GM23338 (cell line): ENCODE measurements at regions not wholly inside any gene's neighbourhood (a gene's known extent, or its start where the extent isn't known, plus 50 kb on each side); places are given as distances from the start of the nearest gene placed in this dataset.

Experiments used
- ATAC-seq: fragments of 200-7000 bp; cut with Tn5 transposase; 3 replicates; pipeline ENCODE4 v1.9.1; 2020
- DNase-seq: peaks from one replicate; pipeline ENCODE4 v3.0.0-alpha.2; 2015; ENCODE audit warnings: low spot score
- H2AFZ ChIP-seq: fragments of 200-600 bp; sonication (generic); 2 replicates; pipeline ENCODE4 v1.8.0; 2016; ENCODE audit warnings: antibody characterized with exemption, mild to moderate bottlenecking, moderate library complexity
- H3F3A ChIP-seq: fragments of 200-600 bp; sonication (generic); replicated peaks from 2 replicates; pipeline ENCODE4 v1.8.0; 2017; ENCODE audit warnings: antibody characterized with exemption, mixed run types, low read depth
- H3K27ac ChIP-seq: fragments of 200-600 bp; sonication (generic); 2 replicates; pipeline ENCODE4 v1.6.1; 2016; ENCODE audit warnings: low read depth
- H3K27me3 ChIP-seq: fragments of 200-600 bp; sonication (generic); 2 replicates; pipeline ENCODE4 v1.8.0; 2016; ENCODE audit warnings: mild to moderate bottlenecking, mixed run types, moderate library complexity; ENCODE audit not compliant: insufficient read depth
- H3K36me3 ChIP-seq: fragments of 200-600 bp; sonication (generic); 2 replicates; pipeline ENCODE4 v1.8.0; 2016; ENCODE audit warnings: mild to moderate bottlenecking; ENCODE audit not compliant: insufficient read depth
- H3K4me1 ChIP-seq: fragments of 200-600 bp; sonication (generic); 2 replicates; pipeline ENCODE4 v1.8.0; 2016; ENCODE audit warnings: mild to moderate bottlenecking, moderate library complexity; ENCODE audit not compliant: insufficient read depth
- H3K4me2 ChIP-seq: fragments of 200-600 bp; sonication (generic); 2 replicates; pipeline ENCODE4 v1.7.1; 2017; ENCODE audit warnings: mixed run types
- H3K4me3 ChIP-seq: fragments of 200-600 bp; sonication (generic); 2 replicates; pipeline ENCODE4 v1.6.1; 2016; ENCODE audit warnings: mixed run types
- H3K79me2 ChIP-seq: fragments of 200-600 bp; sonication (generic); replicated peaks from 2 replicates; pipeline ENCODE4 v1.8.0; 2017; ENCODE audit warnings: mild to moderate bottlenecking; ENCODE audit not compliant: insufficient read depth
- H3K9me2 ChIP-seq: fragments of 200-600 bp; sonication (generic); 2 replicates; pipeline ENCODE4 v1.8.0; 2017; ENCODE audit not compliant: insufficient read depth
- H4K20me1 ChIP-seq: fragments of 200-600 bp; sonication (generic); replicated peaks from 2 replicates; pipeline ENCODE4 v1.8.0; 2017; ENCODE audit warnings: mild to moderate bottlenecking; ENCODE audit not compliant: insufficient read depth
- H3K27ac Mint-ChIP-seq: 2 replicates; pipeline ENCODE4 v1.8.0; 2020; ENCODE audit warnings: inconsistent platforms, mild to moderate bottlenecking, moderate library complexity, mixed read lengths
- H3K27me3 Mint-ChIP-seq: 3 replicates; pipeline ENCODE4 v1.8.0; 2022; ENCODE audit warnings: low read depth, mild to moderate bottlenecking, moderate library complexity, mixed read lengths, inconsistent platforms; ENCODE audit not compliant: insufficient read depth, poor library complexity
- H3K36me3 Mint-ChIP-seq: 3 replicates; pipeline ENCODE4 v1.8.0; 2021; ENCODE audit warnings: low read depth, mild to moderate bottlenecking, inconsistent platforms, moderate library complexity, mixed read lengths
- H3K4me1 Mint-ChIP-seq: 3 replicates; pipeline ENCODE4 v1.8.0; 2020; ENCODE audit warnings: mild to moderate bottlenecking, inconsistent platforms, mixed read lengths
- H3K4me3 Mint-ChIP-seq: 3 replicates; pipeline ENCODE4 v1.8.0; 2021; ENCODE audit warnings: moderate library complexity, mild to moderate bottlenecking, inconsistent platforms, mixed read lengths
- H3K9me3 Mint-ChIP-seq: 3 replicates; pipeline ENCODE4 v1.8.0; 2020; ENCODE audit warnings: moderate library complexity, mild to moderate bottlenecking, inconsistent platforms, mixed read lengths
- CTCF ChIP-seq, 2 experiments: fragments of 200-600 bp in 1 of 2; sonication (generic) in 1 of 2; conservative IDR thresholded peaks; 2 replicates each; pipeline versions ENCODE4 v1.5.1 to v1.6.1; 2016 to 2017; ENCODE audit warnings: antibody characterized with exemption in 2 of 2, low read depth in 2 of 2, mild to moderate bottlenecking in 2 of 2, moderate library complexity in 1 of 2
- ETS1 ChIP-seq: IDR thresholded peaks from 2 replicates; pipeline ENCODE4 v1.6.1; 2016; ENCODE audit warnings: antibody characterized with exemption
- EZH2 ChIP-seq: fragments of 200-600 bp; sonication (generic); IDR thresholded peaks from one replicate; pipeline ENCODE4 v1.8.0; 2017; ENCODE audit warnings: antibody characterized with exemption, mild to moderate bottlenecking, low read depth; ENCODE audit not compliant: unreplicated experiment
- EZH2phosphoT487 ChIP-seq: fragments of 200-600 bp; sonication (generic); IDR thresholded peaks from one replicate; pipeline ENCODE4 v1.8.1; 2018; ENCODE audit warnings: antibody characterized with exemption; ENCODE audit not compliant: unreplicated experiment
- NANOG ChIP-seq: IDR thresholded peaks from 2 replicates; pipeline ENCODE4 v1.6.1; 2016; ENCODE audit warnings: antibody characterized with exemption, borderline replicate concordance
- POLR2AphosphoS5 ChIP-seq: IDR thresholded peaks from 2 replicates; pipeline ENCODE4 v1.6.1; 2016; ENCODE audit warnings: antibody characterized with exemption, low read depth
- ZNF114 ChIP-seq: fragments of 250-450 bp; sonication (Bioruptor Pico); IDR thresholded peaks from 2 replicates; pipeline ENCODE4 v1.5.0; 2020; ENCODE audit warnings: mild to moderate bottlenecking, moderate library complexity

- no peak for TF ChIP-seq ZNF114 (CRISPR knock-in tag)
- Mint-ChIP-seq H3K27me3 (no peaks in the 10 kb centered on the region), H3K27ac (no peak overlapping the region), H3K36me3 (no peaks in the 10 kb centered on the region), H3K4me3 (no peak overlapping the region), H3K4me1 (no peaks in the 10 kb centered on the region), H3K9me3 (no peaks in the 10 kb centered on the region)
- Histone ChIP-seq H3K4me1 (no peaks in the 10 kb centered on the region), H3K4me2 (no peak overlapping the region), H3K9me2 (no peaks in the 10 kb centered on the region), H3K27ac (no peak overlapping the region), H2AFZ (no peak overlapping the region), H3K4me3 (no peak overlapping the region), H3F3A (no peaks in the 10 kb centered on the region), H3K79me2 (no peaks in the 10 kb centered on the region), H3K36me3 (no peaks in the 10 kb centered on the region), H3K27me3 (no peaks in the 10 kb centered on the region), H4K20me1 (0 out of 2 replicates have a peak, but pooled peaks cover 2% of the 10 kb centered on the region)
- DNase-seq (no peak), ATAC-seq (no peak)
These were observed 55.4 kb upstream of the SLC10A7 start for GRCh38 chr4:146577111-146577510.

- Histone ChIP-seq H3K79me2 (no peaks in the 10 kb centered on the region), H3K27ac (no peak overlapping the region), H2AFZ (no peak overlapping the region), H3K4me2 (no peak overlapping the region), H3K36me3 (no peaks in the 10 kb centered on the region), H3K4me3 (no peak overlapping the region), H3F3A (no peaks in the 10 kb centered on the region), H4K20me1 (no peaks in the 10 kb centered on the region), H3K9me2 (no peaks in the 10 kb centered on the region), H3K4me1 (no peaks in the 10 kb centered on the region), H3K27me3 (no peaks in the 10 kb centered on the region)
- no peaks in the 10 kb centered on the region for H3K36me3 Mint-ChIP-seq
- DNase-seq (peak; percentile 50), ATAC-seq (peak; percentile 68)
- no peak overlapping the region for H3K27ac Mint-ChIP-seq
- H3K4me3 Mint-ChIP-seq = no peak overlapping the region
- TF ChIP-seq POLR2AphosphoS5 = no peak
- TF ChIP-seq CTCF (conservative IDR thresholded peaks at IDR 0.05; ENCODE audit: low read depth in 2 of 2) = peak; percentile 66 to 78
- H3K4me1 Mint-ChIP-seq = no peaks in the 10 kb centered on the region
- no peaks in the 10 kb centered on the region for H3K27me3 Mint-ChIP-seq
- H3K9me3 Mint-ChIP-seq = no peaks in the 10 kb centered on the region
These were observed 55.8 kb upstream of the POU4F2 start for GRCh38 chr4:146582864-146583263.

- Histone ChIP-seq H3K36me3 (no peaks in the 10 kb centered on the region), H3K4me2 (no peak overlapping the region), H3K79me2 (no peaks in the 10 kb centered on the region), H3K27ac (no peak overlapping the region), H3K27me3 (no peaks in the 10 kb centered on the region), H2AFZ (no peak overlapping the region), H3F3A (no peaks in the 10 kb centered on the region), H3K9me2 (no peaks in the 10 kb centered on the region), H3K4me1 (no peaks in the 10 kb centered on the region), H4K20me1 (no peaks in the 10 kb centered on the region), H3K4me3 (no peak overlapping the region)
- ATAC-seq (no peak), DNase-seq (peak; percentile 3)
- no peaks in the 10 kb centered on the region for H3K27me3 Mint-ChIP-seq
- no peak overlapping the region for H3K4me3 Mint-ChIP-seq
- no peaks in the 10 kb centered on the region for H3K9me3 Mint-ChIP-seq
- H3K4me1 Mint-ChIP-seq = no peaks in the 10 kb centered on the region
- no peaks in the 10 kb centered on the region for H3K36me3 Mint-ChIP-seq
- no peak overlapping the region for H3K27ac Mint-ChIP-seq
- TF ChIP-seq EZH2phosphoT487 (no peak), CTCF (conservative IDR thresholded peaks at IDR 0.05; ENCODE audit: low read depth in 2 of 2) (no peak), ETS1 (no peak), NANOG (no peak), EZH2 (no peak)
These were observed 52.8 kb upstream of the POU4F2 start for GRCh38 chr4:146585761-146586333.
